GM06990 (cell line): ENCODE measurements at regions not wholly inside any gene's neighbourhood (a gene's known extent, or its start where the extent isn't known, plus 50 kb on each side); places are given as distances from the start of the nearest gene placed in this dataset.

Experiments
- DNase-seq: peaks from one replicate; pipeline ENCODE4 v3.0.0-alpha.2; 2011; ENCODE audit not compliant: insufficient read length; ENCODE audit errors: extremely low read depth
- H3K27me3 ChIP-seq: replicated peaks from 2 replicates; pipeline ENCODE4 v1.6.0; 2011; ENCODE audit warnings: low read length; ENCODE audit not compliant: control insufficient read depth, insufficient read depth
- H3K36me3 ChIP-seq: 2 replicates; pipeline ENCODE4 v1.5.1; 2011; ENCODE audit warnings: low read length; ENCODE audit not compliant: control insufficient read depth, insufficient read depth
- H3K4me3 ChIP-seq: replicated peaks from 2 replicates; pipeline ENCODE4 v1.5.1; 2011; ENCODE audit warnings: low read depth, mild to moderate bottlenecking, control low read depth, low read length
- TF ChIP-seq, protein P1 (sequence below): IDR thresholded peaks from 2 replicates; pipeline ENCODE4 v1.5.1; 2011; ENCODE audit warnings: low read length, control low read depth, mild to moderate bottlenecking, inconsistent platforms; ENCODE audit not compliant: insufficient read depth, poor library complexity, severe bottlenecking

DNA sequence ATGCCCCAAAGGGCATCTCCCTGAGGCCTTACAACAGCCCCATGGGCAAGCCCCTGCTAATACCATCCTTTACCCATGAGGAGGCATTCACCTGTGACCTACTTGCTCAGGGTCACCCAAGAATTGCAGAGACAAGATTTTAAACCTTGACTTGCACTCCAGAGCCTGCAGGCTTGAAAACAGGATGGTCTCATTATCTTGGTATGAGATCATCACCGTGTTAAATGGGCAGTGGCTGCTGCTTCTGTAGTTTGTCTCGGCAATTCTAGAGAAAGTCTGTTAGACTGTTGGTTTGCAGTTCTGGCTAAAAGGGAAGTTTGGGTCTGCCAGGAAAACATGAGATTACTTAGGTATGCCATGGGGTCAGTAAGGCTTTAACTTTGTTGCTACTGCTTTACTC, 698.9 kb downstream of the GALR1 start:
- no peak for DNase-seq
- TF ChIP-seq, protein P1, sequence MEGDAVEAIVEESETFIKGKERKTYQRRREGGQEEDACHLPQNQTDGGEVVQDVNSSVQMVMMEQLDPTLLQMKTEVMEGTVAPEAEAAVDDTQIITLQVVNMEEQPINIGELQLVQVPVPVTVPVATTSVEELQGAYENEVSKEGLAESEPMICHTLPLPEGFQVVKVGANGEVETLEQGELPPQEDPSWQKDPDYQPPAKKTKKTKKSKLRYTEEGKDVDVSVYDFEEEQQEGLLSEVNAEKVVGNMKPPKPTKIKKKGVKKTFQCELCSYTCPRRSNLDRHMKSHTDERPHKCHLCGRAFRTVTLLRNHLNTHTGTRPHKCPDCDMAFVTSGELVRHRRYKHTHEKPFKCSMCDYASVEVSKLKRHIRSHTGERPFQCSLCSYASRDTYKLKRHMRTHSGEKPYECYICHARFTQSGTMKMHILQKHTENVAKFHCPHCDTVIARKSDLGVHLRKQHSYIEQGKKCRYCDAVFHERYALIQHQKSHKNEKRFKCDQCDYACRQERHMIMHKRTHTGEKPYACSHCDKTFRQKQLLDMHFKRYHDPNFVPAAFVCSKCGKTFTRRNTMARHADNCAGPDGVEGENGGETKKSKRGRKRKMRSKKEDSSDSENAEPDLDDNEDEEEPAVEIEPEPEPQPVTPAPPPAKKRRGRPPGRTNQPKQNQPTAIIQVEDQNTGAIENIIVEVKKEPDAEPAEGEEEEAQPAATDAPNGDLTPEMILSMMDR = no peak
- H3K4me3 ChIP-seq = no peak overlapping the region
- H3K27me3 ChIP-seq = no peaks in the 10 kb centered on the region
- no peaks in the 10 kb centered on the region for H3K36me3 ChIP-seq

DNA sequence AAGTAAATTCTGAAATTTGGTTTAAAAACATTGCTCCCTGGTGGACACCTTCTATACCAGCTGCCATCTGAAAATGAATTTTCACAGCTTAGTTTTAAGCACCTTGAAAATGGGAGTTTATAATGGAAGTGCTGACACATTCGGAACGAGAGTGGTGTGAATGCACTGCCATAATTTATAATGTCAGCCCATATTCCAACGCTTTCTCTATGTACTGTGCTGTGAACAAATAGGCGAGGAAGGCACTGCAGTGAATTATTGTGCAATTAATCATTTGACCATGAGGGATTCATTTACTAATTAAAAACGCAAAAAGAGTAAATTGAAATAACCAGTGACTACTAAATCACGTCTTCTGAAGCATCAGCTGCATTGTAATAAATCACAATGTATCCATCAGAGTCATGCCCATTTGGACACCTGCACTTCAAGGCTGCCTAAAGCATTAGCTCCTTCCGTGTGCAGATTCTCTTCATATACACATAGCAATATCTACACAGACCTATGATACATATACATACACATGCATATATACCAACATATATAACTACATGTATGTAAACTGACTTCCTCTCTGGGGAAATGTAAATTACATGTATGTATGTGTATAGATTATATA, 699.8 kb downstream of the GALR1 start:
- DNase-seq = no peak
- TF ChIP-seq, protein P1 = no peak
- Histone ChIP-seq H3K36me3 (no peaks in the 10 kb centered on the region), H3K27me3 (no peaks in the 10 kb centered on the region), H3K4me3 (no peak overlapping the region)

DNA sequence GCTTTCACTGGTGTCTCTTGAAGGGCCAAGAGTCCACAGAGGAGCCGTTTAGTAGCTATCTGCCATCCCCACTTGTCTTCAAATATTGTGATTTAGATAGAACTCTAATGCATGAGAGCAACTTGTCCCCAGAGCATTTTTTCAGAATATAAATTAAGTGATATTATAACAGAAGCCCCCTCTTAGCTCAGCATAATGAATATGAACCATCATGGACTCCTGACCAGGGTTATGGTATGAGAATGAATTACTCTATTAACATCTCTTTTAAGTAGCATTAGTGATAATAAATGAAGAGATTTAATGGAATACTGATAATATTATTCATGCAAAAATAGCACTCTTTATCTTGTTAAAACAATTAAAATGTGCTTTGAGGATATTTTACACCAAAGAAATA, 709.6 kb downstream of the GALR1 start:
- TF ChIP-seq, protein P1 = no peak
- no peak for DNase-seq
- H3K27me3 ChIP-seq = no peaks in the 10 kb centered on the region
- no peaks in the 10 kb centered on the region for H3K36me3 ChIP-seq
- no peak overlapping the region for H3K4me3 ChIP-seq

DNA sequence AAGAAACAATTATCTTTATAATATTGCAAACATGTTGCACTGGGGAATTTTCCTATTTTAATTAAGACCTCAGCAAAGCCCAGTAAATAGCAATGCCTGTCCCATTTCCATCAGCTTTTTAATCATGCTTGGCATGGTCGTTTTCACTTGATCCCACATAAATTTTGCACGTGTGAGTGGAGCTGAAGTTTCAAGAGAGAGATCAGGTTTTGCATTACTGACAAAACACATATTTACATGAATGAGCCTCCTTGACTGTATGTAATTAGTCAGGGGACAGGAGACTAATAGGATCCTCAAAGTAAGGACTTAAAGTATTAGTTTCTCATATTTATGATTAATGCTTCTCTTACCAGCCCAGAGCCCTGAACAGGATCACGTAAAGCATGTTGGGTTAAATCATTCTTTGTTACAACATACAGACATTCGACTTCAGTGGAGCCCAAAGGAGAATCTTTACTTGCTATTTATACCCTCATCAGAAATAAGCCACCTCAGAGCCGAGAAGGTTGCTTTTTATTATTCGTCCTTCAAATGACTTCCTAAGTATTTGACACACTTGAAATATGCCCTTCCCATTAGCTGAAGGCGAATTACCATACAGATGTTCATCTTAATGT, 711.3 kb downstream of the GALR1 start:
- TF ChIP-seq, protein P1 = no peak

DNA sequence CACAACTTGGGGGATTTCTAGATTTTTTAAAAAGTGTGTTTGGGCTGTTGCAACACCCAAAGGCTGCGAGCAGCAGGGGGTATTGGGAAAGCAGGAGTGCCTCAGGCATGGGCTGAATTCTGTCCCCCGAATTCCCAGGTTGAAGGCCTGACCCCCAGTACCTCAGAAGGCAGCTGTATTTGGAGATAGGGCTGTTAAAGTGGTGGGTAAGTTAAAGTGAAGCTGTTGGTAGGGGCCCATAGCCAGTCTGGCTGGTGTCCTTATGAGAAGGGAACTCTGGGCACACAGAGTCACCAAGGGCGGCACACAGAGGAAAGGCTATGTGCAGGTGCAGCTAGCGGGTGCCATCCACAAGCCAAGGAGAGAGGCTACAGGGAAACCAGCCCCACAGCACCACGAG, 717.4 kb downstream of the GALR1 start:
- Histone ChIP-seq H3K27me3 (no peaks in the 10 kb centered on the region), H3K36me3 (no peaks in the 10 kb centered on the region), H3K4me3 (no peak overlapping the region)
- DNase-seq = no peak
- TF ChIP-seq, protein P1 = no peak

More for the DNA sequence above, 711.3 kb downstream of the GALR1 start:
- Histone ChIP-seq H3K4me3 (no peak overlapping the region), H3K36me3 (no peaks in the 10 kb centered on the region), H3K27me3 (no peaks in the 10 kb centered on the region)
- no peak for DNase-seq
